K562 (cell line): ENCODE measurements at regions not wholly inside any gene's neighbourhood (a gene's known extent, or its start where the extent isn't known, plus 50 kb on each side); places are given as distances from the start of the nearest gene placed in this dataset.

Experiments
- CREB1 ChIP-seq, 2 experiments: sonication (generic) in 1 of 2; formaldehyde crosslinking in 1 of 2; IDR thresholded peaks; 2 replicates each; pipeline versions ENCODE4 v1.6.1 to v1.8.0; 2012 to 2022; ENCODE audit warnings: inconsistent platforms in 1 of 2, mild to moderate bottlenecking in 1 of 2, missing genetic modification reagents in 1 of 2, moderate library complexity in 1 of 2
- NFIC ChIP-seq: fragments of 450-650 bp; IDR thresholded peaks from 2 replicates; pipeline ENCODE4 v1.6.1; 2017; ENCODE audit warnings: mild to moderate bottlenecking, inconsistent platforms
- POLR2AphosphoS5 ChIP-seq: IDR thresholded peaks from 2 replicates; pipeline ENCODE4 v1.6.1; 2011; ENCODE audit warnings: mild to moderate bottlenecking, low read depth, low read length, moderate library complexity; ENCODE audit not compliant: control insufficient read depth, insufficient read depth
- RAD21 ChIP-seq, 2 experiments: fragments of 250-450 bp in 1 of 2; fragments of 450-650 bp in 1 of 2; sonication (Bioruptor Pico) in 1 of 2; formaldehyde crosslinking in 1 of 2; IDR thresholded peaks in 1 of 2; conservative IDR thresholded peaks in 1 of 2; 2 replicates each; pipeline versions ENCODE4 v1.4.0 to v1.8.0; 2020 to 2022; ENCODE audit warnings: mild to moderate bottlenecking in 2 of 2, moderate library complexity in 1 of 2
- ZNF696 ChIP-seq: fragments of 250-450 bp; sonication (Bioruptor Pico); conservative IDR thresholded peaks from 2 replicates; pipeline ENCODE4 v1.4.0; 2020; ENCODE audit warnings: mild to moderate bottlenecking, moderate library complexity
- TF ChIP-seq, protein P1 (sequence below), 3 experiments: IDR thresholded peaks in 2 of 3; conservative IDR thresholded peaks in 1 of 3; 2 replicates each; pipeline ENCODE4 v1.5.1; 2011 to 2012; ENCODE audit warnings: low read length in 3 of 3, mild to moderate bottlenecking in 3 of 3, control low read depth in 2 of 3, improper control_type of control experiment in 1 of 3, inconsistent platforms in 1 of 3, low read depth in 1 of 3, mixed read lengths in 1 of 3, moderate library complexity in 1 of 3; ENCODE audit not compliant: insufficient read depth in 2 of 3

DNA sequence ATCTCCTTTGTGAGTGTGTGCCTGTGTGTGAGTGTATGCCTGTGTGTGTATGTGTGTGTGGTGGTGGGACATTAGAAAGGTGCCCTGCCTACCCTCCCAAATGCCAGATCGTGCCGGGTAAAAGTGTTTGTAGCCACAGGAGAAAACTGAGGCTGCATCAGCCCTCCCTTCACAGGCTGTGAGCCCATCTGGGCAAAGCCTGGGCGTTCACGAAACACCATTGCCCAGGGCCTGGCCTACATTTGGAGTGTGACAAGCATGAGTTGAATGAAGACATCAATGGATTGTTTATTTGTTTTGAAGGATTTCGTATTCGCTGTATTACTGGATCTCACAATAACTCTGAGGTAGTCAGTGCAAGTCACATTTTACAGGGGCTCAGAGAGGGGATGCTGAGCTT is 270.8 kb downstream of the NSG2 start:
- TF ChIP-seq RAD21 (CRISPR knock-in tag; conservative IDR thresholded peaks at IDR 0.05 in 1 of 2, IDR thresholded peaks at IDR 0.05 in 1 of 2) = no peak
- no peak for TF ChIP-seq ZNF696
- TF ChIP-seq, protein P1, sequence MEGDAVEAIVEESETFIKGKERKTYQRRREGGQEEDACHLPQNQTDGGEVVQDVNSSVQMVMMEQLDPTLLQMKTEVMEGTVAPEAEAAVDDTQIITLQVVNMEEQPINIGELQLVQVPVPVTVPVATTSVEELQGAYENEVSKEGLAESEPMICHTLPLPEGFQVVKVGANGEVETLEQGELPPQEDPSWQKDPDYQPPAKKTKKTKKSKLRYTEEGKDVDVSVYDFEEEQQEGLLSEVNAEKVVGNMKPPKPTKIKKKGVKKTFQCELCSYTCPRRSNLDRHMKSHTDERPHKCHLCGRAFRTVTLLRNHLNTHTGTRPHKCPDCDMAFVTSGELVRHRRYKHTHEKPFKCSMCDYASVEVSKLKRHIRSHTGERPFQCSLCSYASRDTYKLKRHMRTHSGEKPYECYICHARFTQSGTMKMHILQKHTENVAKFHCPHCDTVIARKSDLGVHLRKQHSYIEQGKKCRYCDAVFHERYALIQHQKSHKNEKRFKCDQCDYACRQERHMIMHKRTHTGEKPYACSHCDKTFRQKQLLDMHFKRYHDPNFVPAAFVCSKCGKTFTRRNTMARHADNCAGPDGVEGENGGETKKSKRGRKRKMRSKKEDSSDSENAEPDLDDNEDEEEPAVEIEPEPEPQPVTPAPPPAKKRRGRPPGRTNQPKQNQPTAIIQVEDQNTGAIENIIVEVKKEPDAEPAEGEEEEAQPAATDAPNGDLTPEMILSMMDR (IDR thresholded peaks at IDR 0.05 in 2 of 3, conservative IDR thresholded peaks at IDR 0.05 in 1 of 3; ENCODE audit: insufficient read depth in 2 of 3, low read depth in 1 of 3, low read length in 3 of 3) = no peak
- no peak for TF ChIP-seq POLR2AphosphoS5
- no peak for TF ChIP-seq CREB1 (IDR thresholded peaks at IDR 0.05)
- TF ChIP-seq CREB1 (CRISPR knock-in tag; IDR thresholded peaks at IDR 0.05) = no peak
- no peak for TF ChIP-seq NFIC
